ENCODE measurements at regions not wholly inside any gene's neighbourhood (a gene's known extent, or its start where the extent isn't known, plus 50 kb on each side); places are given as distances from the start of the nearest gene placed in this dataset.

- no peak for ATAC-seq
Measured at GRCh38 chrX:43514820-43515219, 141.3 kb upstream of the MAOA start.

- no peak for ATAC-seq
Measured at GRCh38 chrX:43522582-43522981, 133.5 kb upstream of the MAOA start.

- no peak for ATAC-seq
Measured at GRCh38 chrX:43525901-43526610, 130.0 kb upstream of the MAOA start.

GRCh38 chrX:43526878-43527277 lies 129.2 kb upstream of the MAOA start:
- ATAC-seq: no peak

- no peak for ATAC-seq
Measured at GRCh38 chrX:43527801-43528200, 128.3 kb upstream of the MAOA start.

- no peak for ATAC-seq
Measured at GRCh38 chrX:43530837-43531236, 125.3 kb upstream of the MAOA start.

GRCh38 chrX:43540318-43540717 lies 115.8 kb upstream of the MAOA start:
- ATAC-seq: no peak

GRCh38 chrX:43551590-43551989 lies 104.5 kb upstream of the MAOA start:
- ATAC-seq: no peak

- ATAC-seq: peak; percentile 89
Measured at GRCh38 chrX:43552156-43552555, 103.9 kb upstream of the MAOA start.

GRCh38 chrX:43552703-43553102 lies 103.4 kb upstream of the MAOA start:
- no peak for ATAC-seq

GRCh38 chrX:43553257-43553656 lies 102.8 kb upstream of the MAOA start:
- ATAC-seq: no peak

GRCh38 chrX:43556207-43556606 lies 99.9 kb upstream of the MAOA start:
- no peak for ATAC-seq

GRCh38 chrX:43557792-43558191 lies 98.3 kb upstream of the MAOA start:
- peak; percentile 34 for ATAC-seq

GRCh38 chrX:43559644-43560043 lies 96.5 kb upstream of the MAOA start:
- ATAC-seq: peak; percentile 60

GRCh38 chrX:43560247-43560946 lies 95.7 kb upstream of the MAOA start:
- ATAC-seq: peak; percentile 82

- ATAC-seq: no peak
Measured at GRCh38 chrX:43562372-43562771, 93.7 kb upstream of the MAOA start.

- no peak for ATAC-seq
Measured at GRCh38 chrX:43564953-43565352, 91.1 kb upstream of the MAOA start.

- peak; percentile 92 for ATAC-seq
Measured at GRCh38 chrX:43566170-43566569, 89.9 kb upstream of the MAOA start.

GRCh38 chrX:43573441-43574015 lies 82.6 kb upstream of the MAOA start:
- ATAC-seq: no peak

GRCh38 chrX:43580621-43581020 lies 75.5 kb upstream of the MAOA start:
- ATAC-seq: no peak

GRCh38 chrX:43581167-43581566 lies 74.9 kb upstream of the MAOA start:
- ATAC-seq: peak; percentile 47

GRCh38 chrX:43581888-43582539 lies 74.1 kb upstream of the MAOA start:
- ATAC-seq: peak; percentile 44

GRCh38 chrX:43582540-43582913 lies 73.6 kb upstream of the MAOA start:
- no peak for ATAC-seq

- ATAC-seq: no peak
Measured at GRCh38 chrX:43585922-43586321, 70.2 kb upstream of the MAOA start.
